ENCODE measurements at regions not wholly inside any gene's neighbourhood (a gene's known extent, or its start where the extent isn't known, plus 50 kb on each side); places are given as distances from the start of the nearest gene placed in this dataset.

- no TSS peak for BruUV-seq (replicated peaks)
- Histone ChIP-seq H2AFZ (no peak overlapping the region), H3K9me2 (ENCODE audit: insufficient read depth) (no peaks in the 10 kb centered on the region), H3K4me3 (no peak overlapping the region), H3K79me2 (ENCODE audit: low read depth) (no peaks in the 10 kb centered on the region), H4K20me1 (ENCODE audit: insufficient read depth) (no peaks in the 10 kb centered on the region), H3K27ac (no peak overlapping the region), H3K27me3 (ENCODE audit: insufficient read depth, low read depth) (no peaks in the 10 kb centered on the region), H3K36me3 (ENCODE audit: low read depth) (no peaks in the 10 kb centered on the region), H3F3A (ENCODE audit: insufficient read depth, low read depth) (no peaks in the 10 kb centered on the region), H3K4me1 (replicated peaks; ENCODE audit: insufficient read depth) (no peaks in the 10 kb centered on the region), H3K9me3 (ENCODE audit: insufficient read depth, low read depth) (no peaks in the 10 kb centered on the region; the same call in 1 of the 2 replicates), H3K4me2 (no peak overlapping the region)
- no peak for DNase-seq
- intact Hi-C loops (cut with micrococcal nuclease; ENCODE audit: unreplicated experiment): no loop called here
- ChIA-PET CTCF (no interaction called here), POLR2A (ENCODE audit: unreplicated experiment) (no interaction called here)
- no peak for TF ChIP-seq CTCF (conservative IDR thresholded peaks at IDR 0.05)
- no peak for TF ChIP-seq EZH2 (IDR thresholded peaks at IDR 0.05; ENCODE audit: low read depth)
These were observed 853.4 kb downstream of the KCNJ2 start for GRCh38 chr17:71022758-71023157.

GRCh38 chr17:71023249-71024030 is 854.1 kb downstream of the KCNJ2 start:
- no peaks in the 10 kb centered on the region for H3K79me2 ChIP-seq (ENCODE audit: low read depth)
- no peak overlapping the region for H3K27ac ChIP-seq
- no peaks in the 10 kb centered on the region for H3K36me3 ChIP-seq (ENCODE audit: low read depth)
- no peaks in the 10 kb centered on the region for H3K4me1 ChIP-seq (replicated peaks; ENCODE audit: insufficient read depth)
- POLR2A ChIA-PET (ENCODE audit: unreplicated experiment): no interaction called here
- intact Hi-C loops (cut with micrococcal nuclease; ENCODE audit: unreplicated experiment): no loop called here
- H3K9me3 ChIP-seq (ENCODE audit: insufficient read depth, low read depth): no peaks in the 10 kb centered on the region; the same call in 1 of the 2 replicates
- no peaks in the 10 kb centered on the region for H3F3A ChIP-seq (ENCODE audit: insufficient read depth, low read depth)
- DNase-seq: no peak
- H3K4me2 ChIP-seq: no peak overlapping the region
- no peak overlapping the region for H3K4me3 ChIP-seq
- no TSS peak for BruUV-seq (replicated peaks)
- H4K20me1 ChIP-seq (ENCODE audit: insufficient read depth): no peaks in the 10 kb centered on the region
- no peaks in the 10 kb centered on the region for H3K9me2 ChIP-seq (ENCODE audit: insufficient read depth)
- H2AFZ ChIP-seq: no peak overlapping the region
- H3K27me3 ChIP-seq (ENCODE audit: insufficient read depth, low read depth): no peaks in the 10 kb centered on the region
- TF ChIP-seq CTCF (conservative IDR thresholded peaks at IDR 0.05) (no peak), EZH2 (IDR thresholded peaks at IDR 0.05; ENCODE audit: low read depth) (no peak)
- CTCF ChIA-PET: no interaction called here

GRCh38 chr17:71024172-71024571 is 854.8 kb downstream of the KCNJ2 start:
- no peaks in the 10 kb centered on the region; the same call in 1 of the 2 replicates for H3K9me3 ChIP-seq (ENCODE audit: insufficient read depth, low read depth)
- no peak overlapping the region for H3K4me3 ChIP-seq
- intact Hi-C loops (cut with micrococcal nuclease; ENCODE audit: unreplicated experiment): no loop called here
- H3K36me3 ChIP-seq (ENCODE audit: low read depth): no peaks in the 10 kb centered on the region
- H3K4me1 ChIP-seq (replicated peaks; ENCODE audit: insufficient read depth): no peaks in the 10 kb centered on the region
- DNase-seq: no peak
- no peaks in the 10 kb centered on the region for H3K27me3 ChIP-seq (ENCODE audit: insufficient read depth, low read depth)
- no peaks in the 10 kb centered on the region for H3K79me2 ChIP-seq (ENCODE audit: low read depth)
- H3K4me2 ChIP-seq: no peak overlapping the region
- H3K27ac ChIP-seq: no peak overlapping the region
- no peaks in the 10 kb centered on the region for H3F3A ChIP-seq (ENCODE audit: insufficient read depth, low read depth)
- no peak overlapping the region for H2AFZ ChIP-seq
- no peaks in the 10 kb centered on the region for H4K20me1 ChIP-seq (ENCODE audit: insufficient read depth)
- no peaks in the 10 kb centered on the region for H3K9me2 ChIP-seq (ENCODE audit: insufficient read depth)
- no peak for TF ChIP-seq EZH2 (IDR thresholded peaks at IDR 0.05; ENCODE audit: low read depth)
- TF ChIP-seq CTCF (conservative IDR thresholded peaks at IDR 0.05): no peak
- CTCF ChIA-PET: no interaction called here
- POLR2A ChIA-PET (ENCODE audit: unreplicated experiment): no interaction called here
- no TSS peak for BruUV-seq (replicated peaks)

Data from PC-9 (cell line).